OCI-LY3 (cell line): ENCODE measurements at regions not wholly inside any gene's neighbourhood (a gene's known extent, or its start where the extent isn't known, plus 50 kb on each side); places are given as distances from the start of the nearest gene placed in this dataset.
A peak's percentile ranks its signal among the peaks of the same experiment; 100 is the strongest.

ENCODE experiments used
- H2AFZ ChIP-seq: fragments of 200-600, 300-600 bp; shearing (Covaris generic); 2 replicates; pipeline ENCODE4 v1.6.0; 2014; ENCODE audit warnings: antibody characterized with exemption, low read depth, low read length
- H3K27ac ChIP-seq: fragments of 200-600, 300-600 bp; sonication (generic); 2 replicates; pipeline ENCODE4 v1.5.1; 2014; ENCODE audit warnings: mild to moderate bottlenecking, low read length, moderate library complexity, mixed read lengths
- H3K27me3 ChIP-seq: fragments of 200-600, 300-600 bp; sonication (generic); 2 replicates; pipeline ENCODE4 v1.6.1; 2014; ENCODE audit warnings: low read depth, low read length, mixed read lengths
- H3K36me3 ChIP-seq: fragments of 200-600, 300-600 bp; sonication (generic); replicated peaks from 2 replicates; pipeline ENCODE3; 2014; ENCODE audit warnings: low read depth, low read length, mixed read lengths
- H3K4me1 ChIP-seq: fragments of 300-600, 200-600 bp; sonication (generic); 2 replicates; pipeline ENCODE4 v1.6.1; 2014; ENCODE audit warnings: low read length, mixed read lengths
- H3K4me2 ChIP-seq: fragments of 200-600, 300-600 bp; sonication (generic); 2 replicates; pipeline ENCODE4 v1.6.1; 2014; ENCODE audit warnings: low read length, mixed read lengths
- H3K4me3 ChIP-seq: fragments of 300-600, 200-600 bp; sonication (generic); 2 replicates; pipeline ENCODE4 v1.5.1; 2014; ENCODE audit warnings: antibody characterized with exemption, mild to moderate bottlenecking, low read length, moderate library complexity
- H3K79me2 ChIP-seq: fragments of 300-600, 200-600 bp; shearing (Covaris generic); 2 replicates; pipeline ENCODE4 v1.6.1; 2014; ENCODE audit warnings: mild to moderate bottlenecking, low read length, mixed read lengths
- H3K9ac ChIP-seq: fragments of 300-600, 200-600 bp; shearing (Covaris generic); 2 replicates; pipeline ENCODE4 v1.6.0; 2014; ENCODE audit warnings: mild to moderate bottlenecking, low read length, moderate library complexity
- H3K9me3 ChIP-seq: fragments of 200-600, 300-600 bp; shearing (Covaris generic); 2 replicates; pipeline ENCODE4 v1.6.1; 2014; ENCODE audit warnings: low read length, mixed read lengths; ENCODE audit not compliant: insufficient read depth
- H4K20me1 ChIP-seq: fragments of 200-600, 300-600 bp; sonication (generic); 2 replicates; pipeline ENCODE4 v1.6.1; 2016; ENCODE audit warnings: low read length, mixed read lengths; ENCODE audit not compliant: insufficient read depth
- CTCF ChIP-seq: fragments of 200-600, 300-600 bp; sonication (generic); IDR thresholded peaks from 2 replicates; pipeline ENCODE4 v1.5.1; 2014; ENCODE audit warnings: antibody characterized with exemption, low read length, low read depth
- EZH2phosphoT487 ChIP-seq: fragments of 200-600 bp; shearing (Covaris generic); IDR thresholded peaks from 2 replicates; pipeline ENCODE4 v1.6.1; 2018; ENCODE audit warnings: antibody characterized with exemption, mixed run types, low read depth

- H4K20me1 ChIP-seq: no peaks in the 10 kb centered on the region
- TF ChIP-seq CTCF: no peak
- TF ChIP-seq EZH2phosphoT487: no peak
- no peaks in the 10 kb centered on the region for H3K4me1 ChIP-seq
- H2AFZ ChIP-seq: no peak overlapping the region
- H3K36me3 ChIP-seq: no peaks in the 10 kb centered on the region
- no peaks in the 10 kb centered on the region for H3K79me2 ChIP-seq
- no peak overlapping the region for H3K27ac ChIP-seq
- no peak overlapping the region for H3K4me3 ChIP-seq
- no peak overlapping the region for H3K9ac ChIP-seq
- H3K4me2 ChIP-seq: no peak overlapping the region
- H3K9me3 ChIP-seq: no peaks in the 10 kb centered on the region
- H3K27me3 ChIP-seq: no peaks in the 10 kb centered on the region
Measured at GRCh38 chr1:48114596-48115382, 107.7 kb upstream of the SLC5A9 start.

- peak; percentile 71 for TF ChIP-seq CTCF
- TF ChIP-seq EZH2phosphoT487: no peak
- H3K4me3 ChIP-seq: no peak overlapping the region
- no peaks in the 10 kb centered on the region for H3K9me3 ChIP-seq
- H4K20me1 ChIP-seq: no peaks in the 10 kb centered on the region
- H3K27ac ChIP-seq: no peak overlapping the region
- no peaks in the 10 kb centered on the region for H3K27me3 ChIP-seq
- no peaks in the 10 kb centered on the region for H3K36me3 ChIP-seq
- no peaks in the 10 kb centered on the region for H3K79me2 ChIP-seq
- no peak overlapping the region for H2AFZ ChIP-seq
- H3K4me2 ChIP-seq: no peak overlapping the region
- no peaks in the 10 kb centered on the region for H3K4me1 ChIP-seq
- H3K9ac ChIP-seq: no peak overlapping the region
Measured at GRCh38 chr1:48109390-48110013, 112.3 kb upstream of the TRABD2B start.

- no peak overlapping the region for H3K27ac ChIP-seq
- H3K9me3 ChIP-seq: no peaks in the 10 kb centered on the region
- H3K4me2 ChIP-seq: no peak overlapping the region
- no peaks in the 10 kb centered on the region for H3K27me3 ChIP-seq
- no peaks in the 10 kb centered on the region for H3K4me1 ChIP-seq
- H3K79me2 ChIP-seq: no peaks in the 10 kb centered on the region
- no peak overlapping the region for H3K9ac ChIP-seq
- H3K36me3 ChIP-seq: no peaks in the 10 kb centered on the region
- H2AFZ ChIP-seq: no peak overlapping the region
- no peaks in the 10 kb centered on the region for H4K20me1 ChIP-seq
- H3K4me3 ChIP-seq: no peak overlapping the region
- TF ChIP-seq EZH2phosphoT487: no peak
- TF ChIP-seq CTCF: no peak
Measured at GRCh38 chr1:48107516-48107915, 110.3 kb upstream of the TRABD2B start.

GRCh38 chr1:48106049-48106448 lies 108.9 kb upstream of the TRABD2B start:
- H3K4me3 ChIP-seq: no peak overlapping the region
- no peak overlapping the region for H3K9ac ChIP-seq
- H3K4me1 ChIP-seq: no peaks in the 10 kb centered on the region
- H3K4me2 ChIP-seq: no peak overlapping the region
- no peaks in the 10 kb centered on the region for H4K20me1 ChIP-seq
- no peaks in the 10 kb centered on the region for H3K27me3 ChIP-seq
- no peak overlapping the region for H3K27ac ChIP-seq
- H3K36me3 ChIP-seq: no peaks in the 10 kb centered on the region
- no peaks in the 10 kb centered on the region for H3K79me2 ChIP-seq
- no peak overlapping the region for H2AFZ ChIP-seq
- TF ChIP-seq EZH2phosphoT487 (no peak), CTCF (no peak)
- no peaks in the 10 kb centered on the region for H3K9me3 ChIP-seq
